Body of pancreas (tissue), 4 donors: ENCODE measurements at regions not wholly inside any gene's neighbourhood (a gene's known extent, or its start where the extent isn't known, plus 50 kb on each side); places are given as distances from the start of the nearest gene placed in this dataset.

ENCODE experiments used
- CTCF ChIP-seq, 7 experiments: fragments of 450-650 bp in 4 of 7; fragments of 200-600 bp in 3 of 7; sonication (generic) in 3 of 7; IDR thresholded peaks; one replicate each; pipeline ENCODE4 v1.5.1; 2016 to 2019; ENCODE audit warnings: antibody characterized with exemption in 7 of 7
- POLR2A ChIP-seq, 3 donors: fragments of 450-650 bp; IDR thresholded peaks; one replicate each; pipeline ENCODE4 v1.6.1; 2016; ENCODE audit warnings: antibody characterized with exemption in 3 of 3, mild to moderate bottlenecking in 2 of 3

GRCh38 chr12:108457734-108458361 is 57.2 kb upstream of the FICD start:
- TF ChIP-seq CTCF (IDR thresholded peaks at IDR 0.05) (peak in 1 of 7 experiments; percentile 2), POLR2A (IDR thresholded peaks at IDR 0.05) (no peak)
